ENCODE measurements at regions not wholly inside any gene's neighbourhood (a gene's known extent, or its start where the extent isn't known, plus 50 kb on each side); places are given as distances from the start of the nearest gene placed in this dataset.

DNA sequence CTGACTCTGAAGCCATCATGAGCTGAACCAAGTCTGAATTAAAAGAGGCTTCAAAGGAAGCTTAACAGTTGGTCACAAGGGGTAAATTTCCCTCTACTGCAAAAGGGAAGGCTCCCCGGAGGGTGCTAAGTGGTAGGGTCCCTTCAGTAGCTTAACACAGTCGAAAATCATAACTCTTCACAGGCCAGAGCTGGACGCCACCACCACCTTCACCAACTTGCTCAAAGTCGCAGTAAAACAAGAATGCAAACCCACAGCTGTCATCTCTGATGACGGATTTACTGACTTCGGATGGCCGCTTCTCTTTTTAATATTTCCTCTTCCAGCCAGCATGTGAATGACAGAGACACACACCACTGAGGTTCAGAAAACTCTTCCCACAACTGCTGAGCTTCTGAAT is 144.7 kb upstream of the FBXL4 start:
- TF ChIP-seq, protein P1, sequence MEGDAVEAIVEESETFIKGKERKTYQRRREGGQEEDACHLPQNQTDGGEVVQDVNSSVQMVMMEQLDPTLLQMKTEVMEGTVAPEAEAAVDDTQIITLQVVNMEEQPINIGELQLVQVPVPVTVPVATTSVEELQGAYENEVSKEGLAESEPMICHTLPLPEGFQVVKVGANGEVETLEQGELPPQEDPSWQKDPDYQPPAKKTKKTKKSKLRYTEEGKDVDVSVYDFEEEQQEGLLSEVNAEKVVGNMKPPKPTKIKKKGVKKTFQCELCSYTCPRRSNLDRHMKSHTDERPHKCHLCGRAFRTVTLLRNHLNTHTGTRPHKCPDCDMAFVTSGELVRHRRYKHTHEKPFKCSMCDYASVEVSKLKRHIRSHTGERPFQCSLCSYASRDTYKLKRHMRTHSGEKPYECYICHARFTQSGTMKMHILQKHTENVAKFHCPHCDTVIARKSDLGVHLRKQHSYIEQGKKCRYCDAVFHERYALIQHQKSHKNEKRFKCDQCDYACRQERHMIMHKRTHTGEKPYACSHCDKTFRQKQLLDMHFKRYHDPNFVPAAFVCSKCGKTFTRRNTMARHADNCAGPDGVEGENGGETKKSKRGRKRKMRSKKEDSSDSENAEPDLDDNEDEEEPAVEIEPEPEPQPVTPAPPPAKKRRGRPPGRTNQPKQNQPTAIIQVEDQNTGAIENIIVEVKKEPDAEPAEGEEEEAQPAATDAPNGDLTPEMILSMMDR (conservative IDR thresholded peaks at IDR 0.05), result no peak
- TF ChIP-seq ZFX (IDR thresholded peaks at IDR 0.05), result no peak
